ENCODE measurements at regions not wholly inside any gene's neighbourhood (a gene's known extent, or its start where the extent isn't known, plus 50 kb on each side); places are given as distances from the start of the nearest gene placed in this dataset.

- Mint-ChIP-seq H3K36me3 (ENCODE audit: low read depth) (no peaks in the 10 kb centered on the region), H3K4me3 (no peak overlapping the region), H3K9me3 (ENCODE audit: low read depth) (no peaks in the 10 kb centered on the region), H3K27ac (no peak overlapping the region), H3K4me1 (no peaks in the 10 kb centered on the region), H3K27me3 (peaks cover 3% of the 10 kb centered on the region)
- intact Hi-C loops (cut with DNase I, micrococcal nuclease), result no loop called here
- DNase-seq, result no peak
- CTCF ChIA-PET, result interaction anchor here (0.9 kb wide), 1 partner anchor 174 kb away, joined by 5 read pairs; no protein-coding TSS in a partner anchor
- POLR2A ChIA-PET, result no interaction called here
- no peak for ATAC-seq
Measured at GRCh38 chr9:93372391-93372790, 79.1 kb upstream of the FAM120A start.

DNA sequence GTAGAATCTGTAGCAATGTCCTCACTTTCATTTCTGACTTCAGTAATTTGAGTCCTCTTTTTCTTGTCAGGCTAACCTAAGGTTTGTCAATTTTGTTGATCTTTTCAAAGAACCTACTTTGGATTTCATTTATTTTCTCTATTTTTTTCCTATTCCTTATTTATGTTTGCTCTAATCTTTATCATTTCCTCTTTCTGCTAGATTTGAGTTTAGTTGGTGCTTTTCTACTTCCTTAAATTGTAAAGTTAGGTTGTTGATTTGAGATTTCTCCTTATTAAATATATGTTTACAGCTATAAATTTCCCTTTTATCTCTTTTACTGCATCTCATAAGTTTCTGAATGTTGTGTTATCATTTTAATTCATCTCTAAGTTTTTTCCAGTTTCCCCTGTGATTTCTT, 75.1 kb upstream of the FAM120A start:
- peaks cover 4% of the 10 kb centered on the region for H3K27me3 Mint-ChIP-seq
- CTCF ChIA-PET, result interaction anchor here (0.6 kb wide), 1 partner anchor 651 kb away, joined by 3 read pairs; no protein-coding TSS in a partner anchor
- H3K4me3 Mint-ChIP-seq, result no peak overlapping the region
- H3K9me3 Mint-ChIP-seq (ENCODE audit: low read depth), result no peaks in the 10 kb centered on the region
- no peak overlapping the region for H3K27ac Mint-ChIP-seq
- H3K36me3 Mint-ChIP-seq (ENCODE audit: low read depth), result no peaks in the 10 kb centered on the region
- intact Hi-C loops (cut with DNase I, micrococcal nuclease), result no loop called here
- ATAC-seq (no peak), DNase-seq (no peak)
- POLR2A ChIA-PET, result no interaction called here
- H3K4me1 Mint-ChIP-seq, result no peaks in the 10 kb centered on the region

GRCh38 chr9:93378276-93378675, 73.2 kb upstream of the FAM120A start:
- H3K27me3 Mint-ChIP-seq, result peaks cover 2% of the 10 kb centered on the region
- intact Hi-C loops (cut with DNase I, micrococcal nuclease), result no loop called here
- H3K4me1 Mint-ChIP-seq, result no peaks in the 10 kb centered on the region
- no peaks in the 10 kb centered on the region for H3K9me3 Mint-ChIP-seq (ENCODE audit: low read depth)
- H3K36me3 Mint-ChIP-seq (ENCODE audit: low read depth), result no peaks in the 10 kb centered on the region
- no peak for DNase-seq
- ChIA-PET POLR2A (no interaction called here), CTCF (no interaction called here)
- no peak overlapping the region for H3K4me3 Mint-ChIP-seq
- ATAC-seq, result no peak
- H3K27ac Mint-ChIP-seq, result no peak overlapping the region

GRCh38 chr9:93379051-93379450, 72.4 kb upstream of the FAM120A start:
- Mint-ChIP-seq H3K27ac (no peak overlapping the region), H3K27me3 (peaks cover 2% of the 10 kb centered on the region), H3K9me3 (ENCODE audit: low read depth) (no peaks in the 10 kb centered on the region), H3K4me3 (no peak overlapping the region), H3K36me3 (ENCODE audit: low read depth) (no peaks in the 10 kb centered on the region), H3K4me1 (no peaks in the 10 kb centered on the region)
- no peak for ATAC-seq
- POLR2A ChIA-PET, result no interaction called here
- intact Hi-C loops (cut with DNase I, micrococcal nuclease), result no loop called here
- CTCF ChIA-PET, result interaction anchor here (0.9 kb wide), 1 partner anchor 18 kb away, joined by 3 read pairs; no protein-coding TSS in a partner anchor
- no peak for DNase-seq

DNA sequence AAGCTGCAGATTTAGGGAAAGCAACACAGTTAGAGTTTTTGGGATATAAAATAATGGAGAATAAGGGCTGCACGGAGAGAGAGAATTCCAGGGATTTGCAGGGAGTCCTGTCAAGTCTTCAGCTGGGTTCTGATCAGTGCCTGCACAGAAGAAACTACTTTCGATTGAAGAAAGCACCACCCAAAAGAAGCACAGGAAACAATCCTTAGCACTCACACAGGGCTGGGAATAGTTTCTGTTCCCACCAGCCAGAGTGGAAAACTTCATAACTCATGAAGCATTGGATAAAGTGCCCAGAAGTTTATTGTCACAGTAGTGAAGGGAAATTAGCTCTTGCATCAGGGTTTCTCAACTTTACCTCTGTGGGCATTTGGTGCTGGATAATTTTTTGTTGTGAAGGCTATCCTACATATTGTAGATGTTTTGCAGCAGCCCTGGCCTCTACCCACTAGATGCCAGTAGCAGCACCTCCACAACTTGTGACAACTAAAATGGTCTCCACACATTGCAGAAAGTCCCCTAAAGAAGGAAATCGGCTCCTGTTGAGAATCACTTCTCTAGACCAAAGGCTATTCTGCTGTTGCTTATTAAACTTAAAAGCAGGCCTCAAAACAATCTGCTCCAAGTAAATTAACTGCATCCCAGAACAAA, 71.0 kb upstream of the FAM120A start:
- no peaks in the 10 kb centered on the region for H3K9me3 Mint-ChIP-seq (ENCODE audit: low read depth)
- no peak for ATAC-seq
- no peak overlapping the region for H3K27ac Mint-ChIP-seq
- no peaks in the 10 kb centered on the region for H3K4me1 Mint-ChIP-seq
- CTCF ChIA-PET, result interaction anchor here (1.3 kb wide), 1 partner anchor 11 kb away, joined by 3 read pairs; no protein-coding TSS in a partner anchor
- H3K27me3 Mint-ChIP-seq, result peaks cover 2% of the 10 kb centered on the region
- intact Hi-C loops (cut with DNase I, micrococcal nuclease), result no loop called here
- POLR2A ChIA-PET, result no interaction called here
- H3K4me3 Mint-ChIP-seq, result no peak overlapping the region
- no peak for DNase-seq
- H3K36me3 Mint-ChIP-seq (ENCODE audit: low read depth), result no peaks in the 10 kb centered on the region

- Mint-ChIP-seq H3K4me3 (no peak overlapping the region), H3K27me3 (no peaks in the 10 kb centered on the region), H3K36me3 (ENCODE audit: low read depth) (no peaks in the 10 kb centered on the region), H3K4me1 (no peaks in the 10 kb centered on the region), H3K27ac (no peak overlapping the region), H3K9me3 (ENCODE audit: low read depth) (no peaks in the 10 kb centered on the region)
- CTCF ChIA-PET, result interaction anchor here (0.6 kb wide), 1 partner anchor 86 kb away, joined by 3 read pairs; no protein-coding TSS in a partner anchor
- DNase-seq (no peak), ATAC-seq (no peak)
- intact Hi-C loops (cut with DNase I, micrococcal nuclease), result no loop called here
- POLR2A ChIA-PET, result no interaction called here
Measured at GRCh38 chr9:93387791-93388190, 63.7 kb upstream of the FAM120A start.

GRCh38 chr9:93390953-93391515, 60.5 kb upstream of the FAM120A start:
- CTCF ChIA-PET, result interaction anchor here (0.8 to 1.5 kb wide), 2 partner anchors 11 to 310 kb away, joined by 3 read pairs; no protein-coding TSS in a partner anchor
- Mint-ChIP-seq H3K4me3 (no peak overlapping the region), H3K27me3 (no peaks in the 10 kb centered on the region), H3K27ac (no peak overlapping the region), H3K36me3 (ENCODE audit: low read depth) (no peaks in the 10 kb centered on the region), H3K9me3 (ENCODE audit: low read depth) (no peaks in the 10 kb centered on the region), H3K4me1 (no peaks in the 10 kb centered on the region)
- POLR2A ChIA-PET, result no interaction called here
- intact Hi-C loops (cut with DNase I, micrococcal nuclease), result no loop called here
- no peak for DNase-seq
- no peak for ATAC-seq

GRCh38 chr9:93391898-93392297, 59.6 kb upstream of the FAM120A start:
- intact Hi-C loops (cut with DNase I, micrococcal nuclease), result no loop called here
- ATAC-seq, result no peak

GRCh38 chr9:93392974-93393373, 58.5 kb upstream of the FAM120A start:
- ChIA-PET CTCF (interaction anchor here (0.9 kb wide), 1 partner anchor 199 kb away, joined by 3 read pairs; no protein-coding TSS in a partner anchor), POLR2A (no interaction called here)
- no peaks in the 10 kb centered on the region for H3K36me3 Mint-ChIP-seq (ENCODE audit: low read depth)
- H3K27ac Mint-ChIP-seq, result no peak overlapping the region
- H3K4me1 Mint-ChIP-seq, result no peaks in the 10 kb centered on the region
- peaks cover 2% of the 10 kb centered on the region for H3K27me3 Mint-ChIP-seq
- ATAC-seq (no peak), DNase-seq (no peak)
- no peak overlapping the region for H3K4me3 Mint-ChIP-seq
- intact Hi-C loops (cut with DNase I, micrococcal nuclease), result no loop called here
- no peaks in the 10 kb centered on the region for H3K9me3 Mint-ChIP-seq (ENCODE audit: low read depth)

More at GRCh38 chr9:93391898-93392297, 59.6 kb upstream of the FAM120A start:
- ChIA-PET CTCF (interaction anchor here (1.5 kb wide), 1 partner anchor 12 kb away, joined by 3 read pairs; no protein-coding TSS in a partner anchor), POLR2A (no interaction called here)
- H3K9me3 Mint-ChIP-seq (ENCODE audit: low read depth), result no peaks in the 10 kb centered on the region
- DNase-seq, result no peak
- peaks cover 2% of the 10 kb centered on the region for H3K27me3 Mint-ChIP-seq
- no peak overlapping the region for H3K27ac Mint-ChIP-seq
- no peaks in the 10 kb centered on the region for H3K4me1 Mint-ChIP-seq
- H3K36me3 Mint-ChIP-seq (ENCODE audit: low read depth), result no peaks in the 10 kb centered on the region
- H3K4me3 Mint-ChIP-seq, result no peak overlapping the region
